ENCODE measurements at regions not wholly inside any gene's neighbourhood (a gene's known extent, or its start where the extent isn't known, plus 50 kb on each side); places are given as distances from the start of the nearest gene placed in this dataset.

DNA sequence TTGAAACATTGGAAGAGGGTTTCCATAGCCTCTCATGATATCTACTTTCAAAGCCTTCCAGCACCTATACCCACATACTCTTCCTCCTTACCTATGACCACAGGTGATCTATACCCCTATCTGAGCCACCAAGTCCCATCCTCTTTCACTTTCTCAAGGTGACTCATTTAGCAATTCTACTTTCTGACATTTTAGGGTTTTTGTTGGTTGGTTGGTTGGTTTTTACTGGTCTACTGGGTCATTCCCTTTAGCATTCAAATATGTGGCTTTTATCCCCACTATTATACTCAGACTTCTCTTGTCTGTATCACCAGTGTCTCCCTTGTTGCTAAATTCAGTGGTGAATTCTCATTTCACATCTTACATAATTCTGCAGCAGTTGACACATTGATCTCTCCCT, 130.4 kb upstream of the STEAP4 start:
- TF ChIP-seq, protein P1, sequence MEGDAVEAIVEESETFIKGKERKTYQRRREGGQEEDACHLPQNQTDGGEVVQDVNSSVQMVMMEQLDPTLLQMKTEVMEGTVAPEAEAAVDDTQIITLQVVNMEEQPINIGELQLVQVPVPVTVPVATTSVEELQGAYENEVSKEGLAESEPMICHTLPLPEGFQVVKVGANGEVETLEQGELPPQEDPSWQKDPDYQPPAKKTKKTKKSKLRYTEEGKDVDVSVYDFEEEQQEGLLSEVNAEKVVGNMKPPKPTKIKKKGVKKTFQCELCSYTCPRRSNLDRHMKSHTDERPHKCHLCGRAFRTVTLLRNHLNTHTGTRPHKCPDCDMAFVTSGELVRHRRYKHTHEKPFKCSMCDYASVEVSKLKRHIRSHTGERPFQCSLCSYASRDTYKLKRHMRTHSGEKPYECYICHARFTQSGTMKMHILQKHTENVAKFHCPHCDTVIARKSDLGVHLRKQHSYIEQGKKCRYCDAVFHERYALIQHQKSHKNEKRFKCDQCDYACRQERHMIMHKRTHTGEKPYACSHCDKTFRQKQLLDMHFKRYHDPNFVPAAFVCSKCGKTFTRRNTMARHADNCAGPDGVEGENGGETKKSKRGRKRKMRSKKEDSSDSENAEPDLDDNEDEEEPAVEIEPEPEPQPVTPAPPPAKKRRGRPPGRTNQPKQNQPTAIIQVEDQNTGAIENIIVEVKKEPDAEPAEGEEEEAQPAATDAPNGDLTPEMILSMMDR (optimal IDR thresholded peaks at IDR 0.05 in 1 of 3, IDR thresholded peaks at IDR 0.05 in 1 of 3, conservative IDR thresholded peaks at IDR 0.05 in 1 of 3; ENCODE audit: extremely low read depth in 1 of 3, insufficient read depth in 2 of 3, low read length in 3 of 3): no peak
- TF ChIP-seq EZH2 (IDR thresholded peaks at IDR 0.05; ENCODE audit: low read length): no peak
